Upper lobe of left lung (tissue), 4 donors: ENCODE measurements at regions not wholly inside any gene's neighbourhood (a gene's known extent, or its start where the extent isn't known, plus 50 kb on each side); places are given as distances from the start of the nearest gene placed in this dataset.

Experiments
- CTCF ChIP-seq, 6 experiments: fragments of 450-650 bp in 4 of 6; fragments of 200-600 bp in 2 of 6; sonication (generic) in 2 of 6; IDR thresholded peaks; one replicate each; pipeline ENCODE4 v1.5.1; 2016 to 2019; ENCODE audit warnings: antibody characterized with exemption in 6 of 6
- EP300 ChIP-seq, 4 donors: sonication (generic); formaldehyde crosslinking; IDR thresholded peaks; one replicate each; pipeline ENCODE4 v1.5.1; 2017; ENCODE audit warnings: antibody characterized with exemption in 4 of 4, control low read depth in 2 of 4
- POLR2A ChIP-seq, 4 donors: fragments of 450-650 bp; IDR thresholded peaks; one replicate each; pipeline ENCODE4 v1.5.1; 2016 to 2017; ENCODE audit warnings: antibody characterized with exemption in 4 of 4, mild to moderate bottlenecking in 2 of 4

- TF ChIP-seq POLR2A (IDR thresholded peaks at IDR 0.05) (no peak), EP300 (IDR thresholded peaks at IDR 0.05) (no peak), CTCF (IDR thresholded peaks at IDR 0.05) (no peak)
Measured at GRCh38 chr14:101470266-101470665, 91.0 kb upstream of the DIO3 start.
